ENCODE measurements at regions not wholly inside any gene's neighbourhood (a gene's known extent, or its start where the extent isn't known, plus 50 kb on each side); places are given as distances from the start of the nearest gene placed in this dataset.

GRCh38 chr4:23741681-23742191 is 148.1 kb downstream of the PPARGC1A start:
- no peak for TF ChIP-seq CTCF (IDR thresholded peaks at IDR 0.05; ENCODE audit: borderline replicate concordance, insufficient read depth, low read depth, low read length)

GRCh38 chr4:23737571-23737970 is 152.3 kb downstream of the PPARGC1A start:
- TF ChIP-seq CTCF (IDR thresholded peaks at IDR 0.05; ENCODE audit: borderline replicate concordance, insufficient read depth, low read depth, low read length): no peak
- H3K4me3 ChIP-seq (ENCODE audit: low read depth, low read length): no peak overlapping the region

More at GRCh38 chr4:23741681-23742191, 148.1 kb downstream of the PPARGC1A start:
- H3K4me3 ChIP-seq (ENCODE audit: low read depth, low read length): no peak overlapping the region

- no peak overlapping the region for H3K4me3 ChIP-seq (ENCODE audit: low read depth, low read length)
- TF ChIP-seq CTCF (IDR thresholded peaks at IDR 0.05; ENCODE audit: borderline replicate concordance, insufficient read depth, low read depth, low read length): no peak
Measured at GRCh38 chr4:23736466-23736865, 153.4 kb downstream of the PPARGC1A start.

DNA sequence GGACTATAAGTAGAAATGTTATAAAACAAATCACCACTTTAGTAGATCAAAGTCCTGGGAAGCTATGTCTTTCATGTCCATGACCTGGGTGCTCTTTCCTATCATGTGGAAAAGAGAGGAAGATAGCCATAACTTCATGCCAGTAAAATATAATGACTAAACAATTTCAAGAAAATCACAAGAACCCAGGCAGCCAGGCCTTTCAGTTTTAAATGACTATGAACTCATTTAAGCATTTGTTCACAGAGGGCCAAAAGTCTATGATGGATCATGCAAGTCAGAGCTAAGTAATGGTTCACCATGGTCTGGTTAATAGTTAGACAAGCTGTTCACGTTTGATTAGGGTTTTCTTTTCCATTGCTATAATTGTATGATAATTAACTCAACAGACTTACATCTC is 155.8 kb downstream of the PPARGC1A start:
- no peak overlapping the region for H3K4me3 ChIP-seq (ENCODE audit: low read depth, low read length)
- no peak for TF ChIP-seq CTCF (IDR thresholded peaks at IDR 0.05; ENCODE audit: borderline replicate concordance, insufficient read depth, low read depth, low read length)

- TF ChIP-seq CTCF (IDR thresholded peaks at IDR 0.05; ENCODE audit: borderline replicate concordance, insufficient read depth, low read depth, low read length): no peak
- no peak overlapping the region for H3K4me3 ChIP-seq (ENCODE audit: low read depth, low read length)
Measured at GRCh38 chr4:23733476-23733875, 156.4 kb downstream of the PPARGC1A start.

GRCh38 chr4:23730998-23731397 is 158.8 kb downstream of the PPARGC1A start:
- no peak overlapping the region for H3K4me3 ChIP-seq (ENCODE audit: low read depth, low read length)
- no peak for TF ChIP-seq CTCF (IDR thresholded peaks at IDR 0.05; ENCODE audit: borderline replicate concordance, insufficient read depth, low read depth, low read length)

GRCh38 chr4:23728971-23729370 is 160.9 kb downstream of the PPARGC1A start:
- no peak for TF ChIP-seq CTCF (IDR thresholded peaks at IDR 0.05; ENCODE audit: borderline replicate concordance, insufficient read depth, low read depth, low read length)
- H3K4me3 ChIP-seq (ENCODE audit: low read depth, low read length): no peak overlapping the region
